SK-N-SH (cell line): ENCODE measurements at regions not wholly inside any gene's neighbourhood (a gene's known extent, or its start where the extent isn't known, plus 50 kb on each side); places are given as distances from the start of the nearest gene placed in this dataset.

Experiments used
- CTCF ChIA-PET: fragments of 300-600, 350-600 bp; formaldehyde crosslinking; extraction: SDS; loops from one replicate; lab custom pipeline; 2021; lab: Yijun Ruan, JAX
- POLR2A ChIA-PET: fragments of 350-600 bp; sonication (Branson Sonifier 250); formaldehyde crosslinking; extraction: SDS; loops from one replicate; lab custom pipeline; 2020; ENCODE audit warnings: antibody characterized with exemption, inconsistent platforms; lab: Yijun Ruan, JAX
- DNase-seq: peaks from one replicate; pipeline ENCODE4 v3.0.0; 2012
- H2AFZ ChIP-seq: fragments of 200-600 bp; sonication (generic); 2 replicates; pipeline ENCODE4 v1.8.1; 2016; ENCODE audit warnings: antibody characterized with exemption, mild to moderate bottlenecking, low read depth
- H3F3A ChIP-seq: fragments of 200-600 bp; sonication (generic); replicated peaks from 2 replicates; pipeline ENCODE3; 2016; ENCODE audit warnings: antibody characterized with exemption, mild to moderate bottlenecking; ENCODE audit not compliant: insufficient read depth
- H3K27ac ChIP-seq, 2 experiments: fragments of 200-500 bp in 1 of 2; fragments of 200-600 bp in 1 of 2; sonication (Bioruptor generic) in 1 of 2; sonication (generic), shearing (Covaris generic) in 1 of 2; 2 replicates each; pipeline versions ENCODE4 v1.5.1 to v1.6.1; 2014 to 2016; ENCODE audit warnings: low read depth in 2 of 2, inconsistent platforms in 1 of 2, low read length in 1 of 2, mild to moderate bottlenecking in 1 of 2, mixed read lengths in 1 of 2
- H3K27me3 ChIP-seq: fragments of 200-600 bp; sonication (generic), shearing (Covaris generic); 2 replicates; pipeline ENCODE4 v1.6.1; 2016; ENCODE audit warnings: mixed run types; ENCODE audit not compliant: insufficient read depth
- H3K36me3 ChIP-seq, 2 experiments: fragments of 200-500 bp in 1 of 2; fragments of 200-600 bp in 1 of 2; sonication (Bioruptor generic) in 1 of 2; sonication (generic) in 1 of 2; replicated peaks in 1 of 2; 2 replicates each; pipeline versions ENCODE3 to v1.5.1; 2014 to 2016; ENCODE audit warnings: low read length in 1 of 2, mild to moderate bottlenecking in 1 of 2; ENCODE audit not compliant: insufficient read depth in 2 of 2, control insufficient read depth in 1 of 2
- H3K4me1 ChIP-seq, 2 experiments: fragments of 200-500 bp in 1 of 2; fragments of 200-600 bp in 1 of 2; sonication (Bioruptor generic) in 1 of 2; sonication (generic), shearing (Covaris generic) in 1 of 2; 2 replicates each; pipeline versions ENCODE4 v1.5.1 to v1.6.1; 2014 to 2016; ENCODE audit warnings: low read depth in 1 of 2, low read length in 1 of 2, mixed run types in 1 of 2; ENCODE audit not compliant: insufficient read depth in 2 of 2, control insufficient read depth in 1 of 2
- H3K4me2 ChIP-seq: fragments of 200-600 bp; sonication (generic), shearing (Covaris generic); 2 replicates; pipeline ENCODE4 v1.6.1; 2017; ENCODE audit warnings: mixed run types
- H3K4me3 ChIP-seq, 2 experiments: fragments of 200-500 bp in 1 of 2; fragments of 200-600 bp in 1 of 2; sonication (Bioruptor generic) in 1 of 2; sonication (generic), shearing (Covaris generic) in 1 of 2; 2 replicates each; pipeline versions ENCODE4 v1.5.1 to v1.8.1; 2014 to 2016; ENCODE audit warnings: low read depth in 2 of 2, inconsistent platforms in 1 of 2, low read length in 1 of 2, mild to moderate bottlenecking in 1 of 2, mixed read lengths in 1 of 2, moderate library complexity in 1 of 2
- H3K79me2 ChIP-seq: fragments of 200-600 bp; sonication (generic); 2 replicates; pipeline ENCODE4 v1.8.1; 2017; ENCODE audit warnings: mild to moderate bottlenecking; ENCODE audit not compliant: insufficient read depth
- H3K9ac ChIP-seq: fragments of 200-600 bp; sonication (generic); 2 replicates; pipeline ENCODE4 v1.6.1; 2017; ENCODE audit warnings: mixed run types
- H3K9me2 ChIP-seq: fragments of 200-600 bp; sonication (generic); 2 replicates; pipeline ENCODE4 v1.6.1; 2017; ENCODE audit warnings: mixed run types
- H3K9me3 ChIP-seq: fragments of 200-600 bp; sonication (generic); 2 replicates; pipeline ENCODE4 v1.6.1; 2017; ENCODE audit warnings: mixed run types, mild to moderate bottlenecking, moderate library complexity
- H4K20me1 ChIP-seq: fragments of 200-600 bp; sonication (generic); 2 replicates; pipeline ENCODE4 v1.6.1; 2017; ENCODE audit warnings: mild to moderate bottlenecking, mixed run types; ENCODE audit not compliant: insufficient read depth
- CTCF ChIP-seq: fragments of 200-600 bp; sonication (generic); IDR thresholded peaks from 2 replicates; pipeline ENCODE4 v1.6.1; 2017; ENCODE audit warnings: antibody characterized with exemption, mild to moderate bottlenecking, moderate library complexity
- EZH2phosphoT487 ChIP-seq: fragments of 200-600 bp; sonication (generic); IDR thresholded peaks from 2 replicates; pipeline ENCODE4 v1.6.1; 2017; ENCODE audit warnings: low read depth, mixed run types, mild to moderate bottlenecking, antibody characterized with exemption, moderate library complexity, borderline replicate concordance
- RAD21 ChIP-seq: IDR thresholded peaks from 2 replicates; pipeline ENCODE4 v1.6.1; 2012; ENCODE audit warnings: mild to moderate bottlenecking, low read length
- RFX5 ChIP-seq: IDR thresholded peaks from 2 replicates; pipeline ENCODE4 v1.6.1; 2012; ENCODE audit warnings: mild to moderate bottlenecking, improper control_type of control experiment, low read length
- USF1 ChIP-seq: IDR thresholded peaks from 2 replicates; pipeline ENCODE4 v1.4.0; 2012; ENCODE audit warnings: low read depth, borderline replicate concordance
- WGBS: methylation state at CpG from one replicate; pipeline ENCODE4 v1.1.6; 2017; ENCODE audit warnings: low lambda C conversion rate; 5-methylcytosine and 5-hydroxymethylcytosine counted together
- TF ChIP-seq, protein P1 (sequence below): IDR thresholded peaks from 2 replicates; pipeline ENCODE4 v1.4.0; 2012; ENCODE audit warnings: low read depth

- POLR2A ChIA-PET: no interaction called here
- H3F3A ChIP-seq: no peaks in the 10 kb centered on the region
- TF ChIP-seq, protein P1, sequence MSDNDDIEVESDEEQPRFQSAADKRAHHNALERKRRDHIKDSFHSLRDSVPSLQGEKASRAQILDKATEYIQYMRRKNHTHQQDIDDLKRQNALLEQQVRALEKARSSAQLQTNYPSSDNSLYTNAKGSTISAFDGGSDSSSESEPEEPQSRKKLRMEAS: no peak
- no peak for TF ChIP-seq CTCF
Observed at GRCh38 chr7:26001662-26002244, 150.2 kb upstream of the NFE2L3 start.

GRCh38 chr7:26005683-26006410, 146.2 kb upstream of the NFE2L3 start:
- Histone ChIP-seq H3K4me1 (peaks cover 0 to 2% of the 10 kb centered on the region in 2 experiments; a peak in 1 of 4 replicates), H3K36me3 (no peaks in the 10 kb centered on the region), H4K20me1 (no peaks in the 10 kb centered on the region), H3K9ac (no peak overlapping the region), H3K9me3 (no peaks in the 10 kb centered on the region), H3K4me3 (no peak overlapping the region), H3K79me2 (no peaks in the 10 kb centered on the region), H2AFZ (no peak overlapping the region), H3K27me3 (no peaks in the 10 kb centered on the region), H3F3A (no peaks in the 10 kb centered on the region), H3K4me2 (no peak overlapping the region), H3K9me2 (no peaks in the 10 kb centered on the region), H3K27ac (no peak overlapping the region)
- TF ChIP-seq USF1: no peak
- no peak for TF ChIP-seq RFX5
- ChIA-PET POLR2A (no interaction called here), CTCF (interaction anchor here (0.9 to 2.6 kb wide), 3 partner anchors 11 to 359 kb away, joined by 3 to 8 read pairs (median 5); no protein-coding TSS in a partner anchor)
- DNase-seq: no peak
- 37% methylated on average over 12 of the region's 12 CpGs for WGBS

More at GRCh38 chr7:26001662-26002244, 150.2 kb upstream of the NFE2L3 start:
- H3K4me1 ChIP-seq: peaks cover 0 to 2% of the 10 kb centered on the region in 2 experiments; a peak in 1 of 4 replicates
- no peak overlapping the region for H3K9ac ChIP-seq
- H3K4me2 ChIP-seq: no peak overlapping the region
- H3K36me3 ChIP-seq: no peaks in the 10 kb centered on the region
- H2AFZ ChIP-seq: no peak overlapping the region
- H3K27ac ChIP-seq: no peak overlapping the region
- no peaks in the 10 kb centered on the region for H4K20me1 ChIP-seq
- WGBS: 4% methylated on average over 5 of the region's 5 CpGs
- no peaks in the 10 kb centered on the region for H3K9me3 ChIP-seq
- DNase-seq: no peak
- no peak overlapping the region for H3K4me3 ChIP-seq
- H3K9me2 ChIP-seq: no peaks in the 10 kb centered on the region
- no peaks in the 10 kb centered on the region for H3K27me3 ChIP-seq
- H3K79me2 ChIP-seq: no peaks in the 10 kb centered on the region
- CTCF ChIA-PET: interaction anchor here (1.5 to 1.8 kb wide), 2 partner anchors 8 to 680 kb away, joined by 3 to 4 read pairs; no protein-coding TSS in a partner anchor

GRCh38 chr7:26006426-26006825, 145.6 kb upstream of the NFE2L3 start:
- Histone ChIP-seq H3K36me3 (no peaks in the 10 kb centered on the region), H3K4me2 (no peak overlapping the region), H3K79me2 (no peaks in the 10 kb centered on the region), H3K4me1 (peaks cover 0 to 2% of the 10 kb centered on the region in 2 experiments; a peak in 1 of 4 replicates), H3F3A (no peaks in the 10 kb centered on the region), H3K27ac (no peak overlapping the region), H3K4me3 (no peak overlapping the region), H3K9ac (no peak overlapping the region), H3K9me2 (no peaks in the 10 kb centered on the region), H3K9me3 (no peaks in the 10 kb centered on the region), H3K27me3 (no peaks in the 10 kb centered on the region), H4K20me1 (no peaks in the 10 kb centered on the region), H2AFZ (no peak overlapping the region)
- CTCF ChIA-PET: interaction anchor here (2.6 kb wide), 1 partner anchor 113 kb away, joined by 8 read pairs; no protein-coding TSS in a partner anchor
- POLR2A ChIA-PET: no interaction called here
- TF ChIP-seq EZH2phosphoT487: no peak
- TF ChIP-seq RAD21: no peak
- 16% methylated on average over 4 of the region's 4 CpGs for WGBS
- DNase-seq: no peak
